Skeletal muscle satellite cell (primary cell): ENCODE measurements at regions not wholly inside any gene's neighbourhood (a gene's known extent, or its start where the extent isn't known, plus 50 kb on each side); places are given as distances from the start of the nearest gene placed in this dataset.

ENCODE experiments used
- H3K27me3 ChIP-seq: 2 replicates; pipeline ENCODE4 v1.7.0; 2013; ENCODE audit warnings: low read length; ENCODE audit not compliant: control insufficient read depth, insufficient read depth
- H3K36me3 ChIP-seq: 2 replicates; pipeline ENCODE4 v1.7.0; 2013; ENCODE audit warnings: mild to moderate bottlenecking, control low read depth, low read length; ENCODE audit not compliant: insufficient read depth
- H3K4me1 ChIP-seq: 2 replicates; pipeline ENCODE4 v1.7.0; 2013; ENCODE audit warnings: low read length; ENCODE audit not compliant: control insufficient read depth, insufficient read depth
- H3K4me2 ChIP-seq: 2 replicates; pipeline ENCODE4 v1.7.0; 2013; ENCODE audit warnings: mild to moderate bottlenecking, low read length
- H3K4me3 ChIP-seq: 2 replicates; pipeline ENCODE4 v1.7.0; 2013; ENCODE audit warnings: low read length
- H3K9ac ChIP-seq: 2 replicates; pipeline ENCODE4 v1.7.0; 2013; ENCODE audit warnings: mild to moderate bottlenecking, low read depth, low read length, moderate library complexity
- H3K9me3 ChIP-seq: replicated peaks from 2 replicates; pipeline ENCODE4 v1.7.0; 2013; ENCODE audit warnings: mild to moderate bottlenecking, control low read depth, low read length

GRCh38 chr11:127247261-127247851 lies 246.8 kb upstream of the KIRREL3 start:
- Histone ChIP-seq H3K27me3 (peaks cover 20% of the 10 kb centered on the region), H3K9ac (no peak overlapping the region), H3K4me1 (no peaks in the 10 kb centered on the region), H3K36me3 (no peaks in the 10 kb centered on the region), H3K4me3 (no peak overlapping the region), H3K9me3 (no peaks in the 10 kb centered on the region), H3K4me2 (no peak overlapping the region)

GRCh38 chr11:127242676-127243075 lies 242.1 kb upstream of the KIRREL3 start:
- Histone ChIP-seq H3K9me3 (no peaks in the 10 kb centered on the region), H3K4me3 (no peak overlapping the region), H3K27me3 (peaks cover 9% of the 10 kb centered on the region), H3K36me3 (no peaks in the 10 kb centered on the region), H3K9ac (no peak overlapping the region), H3K4me2 (no peak overlapping the region), H3K4me1 (no peaks in the 10 kb centered on the region)

- Histone ChIP-seq H3K4me3 (no peak overlapping the region), H3K27me3 (peaks cover 9% of the 10 kb centered on the region), H3K4me2 (no peak overlapping the region), H3K36me3 (no peaks in the 10 kb centered on the region), H3K9me3 (no peaks in the 10 kb centered on the region), H3K9ac (no peak overlapping the region), H3K4me1 (no peaks in the 10 kb centered on the region)
Measured at GRCh38 chr11:127238321-127238720, 237.8 kb upstream of the KIRREL3 start.

- no peaks in the 10 kb centered on the region for H3K36me3 ChIP-seq
- no peaks in the 10 kb centered on the region for H3K9me3 ChIP-seq
- no peak overlapping the region for H3K4me2 ChIP-seq
- H3K9ac ChIP-seq: no peak overlapping the region
- H3K27me3 ChIP-seq: peaks cover 1% of the 10 kb centered on the region
- H3K4me3 ChIP-seq: no peak overlapping the region
- no peaks in the 10 kb centered on the region for H3K4me1 ChIP-seq
Measured at GRCh38 chr11:127236776-127237175, 236.2 kb upstream of the KIRREL3 start.

- Histone ChIP-seq H3K4me1 (no peaks in the 10 kb centered on the region), H3K27me3 (no peaks in the 10 kb centered on the region), H3K36me3 (no peaks in the 10 kb centered on the region), H3K4me2 (no peak overlapping the region), H3K4me3 (no peak overlapping the region), H3K9ac (no peak overlapping the region), H3K9me3 (no peaks in the 10 kb centered on the region)
Measured at GRCh38 chr11:127233998-127234397, 233.4 kb upstream of the KIRREL3 start.

- no peak overlapping the region for H3K9ac ChIP-seq
- no peak overlapping the region for H3K4me2 ChIP-seq
- no peaks in the 10 kb centered on the region for H3K9me3 ChIP-seq
- no peaks in the 10 kb centered on the region for H3K36me3 ChIP-seq
- H3K4me1 ChIP-seq: no peaks in the 10 kb centered on the region
- no peak overlapping the region for H3K4me3 ChIP-seq
- no peaks in the 10 kb centered on the region for H3K27me3 ChIP-seq
Measured at GRCh38 chr11:127230392-127230791, 229.8 kb upstream of the KIRREL3 start.

- H3K36me3 ChIP-seq: no peaks in the 10 kb centered on the region
- no peak overlapping the region for H3K4me2 ChIP-seq
- no peak overlapping the region for H3K4me3 ChIP-seq
- H3K9me3 ChIP-seq: no peaks in the 10 kb centered on the region
- H3K9ac ChIP-seq: no peak overlapping the region
- no peaks in the 10 kb centered on the region for H3K27me3 ChIP-seq
- H3K4me1 ChIP-seq: no peaks in the 10 kb centered on the region
Measured at GRCh38 chr11:127226949-127227348, 226.4 kb upstream of the KIRREL3 start.

- H3K4me1 ChIP-seq: no peaks in the 10 kb centered on the region
- H3K27me3 ChIP-seq: no peaks in the 10 kb centered on the region
- H3K9ac ChIP-seq: no peak overlapping the region
Measured at GRCh38 chr11:127226380-127226779, 225.8 kb upstream of the KIRREL3 start.

GRCh38 chr11:127225619-127226018 lies 225.0 kb upstream of the KIRREL3 start:
- Histone ChIP-seq H3K4me1 (no peaks in the 10 kb centered on the region), H3K4me3 (no peak overlapping the region)

More at GRCh38 chr11:127226380-127226779, 225.8 kb upstream of the KIRREL3 start:
- Histone ChIP-seq H3K4me3 (no peak overlapping the region), H3K9me3 (no peaks in the 10 kb centered on the region), H3K36me3 (no peaks in the 10 kb centered on the region), H3K4me2 (no peak overlapping the region)

GRCh38 chr11:127224276-127224675 lies 223.7 kb upstream of the KIRREL3 start:
- no peaks in the 10 kb centered on the region for H3K27me3 ChIP-seq
- H3K9me3 ChIP-seq: no peaks in the 10 kb centered on the region
- no peak overlapping the region for H3K9ac ChIP-seq
- H3K36me3 ChIP-seq: no peaks in the 10 kb centered on the region
- no peaks in the 10 kb centered on the region for H3K4me1 ChIP-seq
- no peak overlapping the region for H3K4me2 ChIP-seq
- no peak overlapping the region for H3K4me3 ChIP-seq

More at GRCh38 chr11:127225619-127226018, 225.0 kb upstream of the KIRREL3 start:
- H3K9me3 ChIP-seq: no peaks in the 10 kb centered on the region
- H3K4me2 ChIP-seq: no peak overlapping the region
- no peaks in the 10 kb centered on the region for H3K27me3 ChIP-seq
- no peaks in the 10 kb centered on the region for H3K36me3 ChIP-seq
- no peak overlapping the region for H3K9ac ChIP-seq

- Histone ChIP-seq H3K27me3 (peaks cover 3% of the 10 kb centered on the region), H3K9me3 (no peaks in the 10 kb centered on the region), H3K4me1 (no peaks in the 10 kb centered on the region), H3K9ac (no peak overlapping the region), H3K4me3 (no peak overlapping the region), H3K4me2 (no peak overlapping the region), H3K36me3 (no peaks in the 10 kb centered on the region)
Measured at GRCh38 chr11:127223633-127224032, 223.1 kb upstream of the KIRREL3 start.

GRCh38 chr11:127223026-127223425 lies 222.5 kb upstream of the KIRREL3 start:
- Histone ChIP-seq H3K4me1 (no peaks in the 10 kb centered on the region), H3K36me3 (no peaks in the 10 kb centered on the region), H3K4me2 (no peak overlapping the region), H3K9me3 (no peaks in the 10 kb centered on the region), H3K9ac (no peak overlapping the region), H3K4me3 (no peak overlapping the region), H3K27me3 (peaks cover 3% of the 10 kb centered on the region)
